Stimulated activated CD4-positive, alpha-beta T cell treated with anti-CD3 and anti-CD28 coated beads, Interleukin-15, amount 100 ng/mL, for 48 hours (primary cell): ENCODE measurements at regions not wholly inside any gene's neighbourhood (a gene's known extent, or its start where the extent isn't known, plus 50 kb on each side); places are given as distances from the start of the nearest gene placed in this dataset.
"Not testable (repeated sequence)": the region's sequence is repeated elsewhere in the genome, so short reads cannot be mapped to it uniquely, and the experiment has no call there.

Source experiments
- DNase-seq, 2 donors: peaks; one replicate each; pipeline ENCODE4 v3.0.0-alpha.2; 2020; ENCODE audit warnings: low read depth in 2 of 2

DNA sequence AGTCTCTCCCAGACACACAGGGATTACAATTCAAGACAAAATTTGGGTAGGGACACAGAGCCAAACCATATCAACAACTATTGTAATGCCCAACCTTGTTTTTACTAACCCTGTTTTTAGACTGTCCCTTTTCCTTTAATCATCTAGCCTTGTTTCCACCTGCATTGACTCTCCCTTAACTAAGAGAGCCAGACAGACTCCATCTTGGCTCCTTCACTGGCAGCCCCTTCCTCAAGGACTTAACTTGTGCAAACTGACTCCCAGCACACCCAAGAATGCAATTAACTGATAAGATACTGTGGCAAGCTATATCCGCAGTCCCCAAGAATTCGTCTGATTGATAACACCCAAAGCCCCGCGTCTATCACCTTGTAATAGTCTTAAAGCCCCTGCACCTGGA lies 151.8 kb upstream of the DGKB start:
- DNase-seq: not testable (repeated sequence)

DNA sequence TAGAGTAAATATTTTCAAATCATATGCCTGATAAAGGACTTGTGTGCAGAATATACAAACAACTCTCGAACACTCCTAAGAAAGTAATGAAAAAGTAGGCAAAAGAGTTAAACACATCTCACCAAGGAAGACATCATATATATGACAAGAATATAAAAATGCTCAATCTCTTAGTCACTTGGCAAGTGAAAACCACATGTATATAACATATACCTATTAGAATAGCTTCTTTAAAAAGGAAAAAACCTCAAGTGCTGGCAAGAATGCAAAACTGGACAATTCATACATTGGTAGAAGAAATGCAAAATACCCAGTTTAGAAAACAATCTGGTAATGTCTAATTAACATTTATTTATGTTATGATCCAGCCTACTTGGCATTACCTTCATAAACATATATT lies 146.6 kb upstream of the DGKB start:
- DNase-seq: no peak

DNA sequence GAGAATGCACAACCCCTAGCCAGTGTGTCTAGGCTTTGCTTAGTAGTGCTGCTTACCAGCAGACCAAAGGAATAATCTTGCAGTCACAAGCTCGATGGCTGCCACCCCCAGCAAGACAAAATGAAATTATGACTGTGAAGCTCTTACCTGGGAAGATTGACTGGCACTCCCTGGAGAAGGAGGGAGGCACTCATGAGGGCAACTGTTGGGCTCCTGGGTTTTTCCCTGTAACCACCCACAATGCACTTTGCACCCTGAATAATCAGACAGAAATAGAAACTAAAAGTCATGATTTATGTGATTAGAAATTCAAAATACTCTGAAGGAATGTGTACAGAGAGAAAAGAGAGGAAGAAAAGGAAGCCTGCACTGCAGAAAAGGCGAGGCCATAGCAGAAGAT lies 144.3 kb upstream of the DGKB start:
- no peak for DNase-seq

DNA sequence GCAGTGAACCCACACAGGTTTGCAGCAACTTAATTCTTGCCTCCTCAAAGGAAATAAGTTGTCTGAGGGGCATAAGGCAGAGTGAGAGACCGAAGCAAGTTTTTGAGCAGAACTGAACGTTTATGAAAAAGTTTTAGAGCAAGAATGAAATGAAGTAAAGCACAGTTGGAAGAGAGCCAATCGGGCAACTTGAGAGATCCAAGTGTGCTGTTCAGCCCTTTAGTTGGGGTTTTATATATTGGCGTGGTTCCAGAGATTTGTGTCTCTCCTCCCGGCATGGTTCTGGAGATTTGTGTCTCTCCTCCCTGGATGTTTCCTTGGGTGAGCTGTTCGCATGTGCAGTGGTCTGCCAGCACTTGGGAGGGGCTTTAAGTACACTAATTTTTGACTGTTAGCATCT lies 141.4 kb upstream of the DGKB start:
- DNase-seq: no peak

DNA sequence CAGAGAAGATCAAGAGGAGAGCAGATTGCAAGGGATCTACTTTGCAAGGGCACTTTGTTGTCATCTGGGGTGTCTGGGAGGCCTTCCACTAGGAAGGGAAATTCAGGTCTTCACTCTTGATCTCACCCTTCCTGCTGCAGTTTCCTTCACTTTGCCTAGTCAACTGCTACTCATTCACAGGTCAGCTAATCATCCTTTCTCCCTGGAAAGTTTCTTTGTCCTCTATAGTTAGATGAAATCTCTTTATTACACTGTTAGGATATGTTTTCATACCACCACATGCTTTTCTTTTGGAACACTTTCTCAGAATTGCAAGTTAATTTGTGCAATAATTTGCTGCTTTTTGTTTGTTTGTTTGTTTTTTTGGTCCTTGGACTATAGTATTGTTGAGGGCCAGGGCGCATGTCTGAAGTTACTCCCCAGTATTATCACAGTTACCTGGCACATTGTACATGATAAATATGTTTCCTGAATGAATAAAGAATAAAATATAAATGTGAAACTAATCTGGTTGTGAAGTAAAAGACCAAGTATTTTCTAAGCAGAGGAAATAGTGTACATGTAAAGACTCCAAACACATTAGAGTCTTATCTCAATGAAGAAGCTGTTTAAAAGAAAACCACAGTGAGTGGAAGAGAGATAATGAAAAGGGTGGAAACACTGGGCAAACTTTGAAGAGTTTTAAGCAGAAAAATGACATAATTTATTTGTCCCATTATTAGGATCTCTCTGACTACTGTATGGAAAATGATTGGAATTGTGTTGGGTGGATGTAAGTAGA lies 139.9 kb upstream of the DGKB start:
- no peak for DNase-seq

DNA sequence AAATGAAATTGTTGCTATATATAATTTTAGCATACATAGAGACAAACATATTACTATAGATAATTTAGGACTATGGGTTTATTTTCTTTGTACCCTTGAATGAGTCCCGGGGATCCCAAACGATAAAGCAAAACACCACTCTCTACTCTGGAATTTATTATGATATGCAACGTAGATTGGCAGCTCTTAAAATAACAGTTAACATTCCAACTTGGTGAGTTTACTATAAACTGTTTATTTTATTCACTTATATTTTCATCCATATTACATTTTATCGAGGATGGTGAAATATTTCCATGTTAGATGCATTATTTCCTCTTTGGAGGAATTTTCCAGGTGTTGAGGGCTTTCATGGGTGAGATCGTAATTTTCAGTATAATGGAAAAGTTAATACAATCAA lies 138.7 kb upstream of the DGKB start:
- DNase-seq: no peak

DNA sequence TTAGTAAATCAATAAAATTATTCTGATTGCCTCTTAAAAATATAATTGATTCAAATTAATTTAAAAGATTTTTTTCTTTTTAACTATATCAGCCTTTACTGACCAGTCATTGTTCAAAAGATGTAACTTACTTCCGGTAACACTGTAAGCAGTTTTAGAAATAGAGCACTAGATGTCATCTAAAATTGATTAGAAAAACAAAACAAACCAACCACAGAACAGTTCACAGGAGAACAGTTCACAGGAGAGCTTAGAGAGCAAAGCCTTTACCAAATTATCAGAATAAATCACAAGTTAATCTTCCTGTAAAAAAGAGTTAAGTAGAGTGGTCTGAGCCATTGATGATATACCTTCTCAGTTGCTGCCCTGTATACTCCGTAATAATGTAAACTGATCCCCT lies 133.3 kb upstream of the DGKB start:
- no peak for DNase-seq

DNA sequence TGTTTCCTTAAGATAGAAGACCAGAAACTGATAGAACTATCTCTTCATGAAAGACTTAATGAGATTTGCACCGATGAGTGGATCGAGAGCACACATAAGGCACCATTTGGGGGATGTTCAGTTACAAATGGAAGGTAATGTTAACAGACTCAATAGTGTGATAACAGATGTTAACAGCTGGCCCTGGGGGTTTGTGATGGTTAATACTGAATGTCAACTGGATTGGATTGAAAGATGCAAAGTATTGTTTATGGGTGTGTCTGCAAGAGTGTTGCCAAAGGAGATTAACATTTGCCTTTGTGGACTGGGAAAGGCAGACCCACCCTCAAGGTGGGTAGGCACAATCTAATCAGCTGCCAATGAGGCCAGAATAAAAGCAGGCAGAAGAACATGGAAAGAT lies 130.5 kb upstream of the DGKB start:
- DNase-seq: no peak

DNA sequence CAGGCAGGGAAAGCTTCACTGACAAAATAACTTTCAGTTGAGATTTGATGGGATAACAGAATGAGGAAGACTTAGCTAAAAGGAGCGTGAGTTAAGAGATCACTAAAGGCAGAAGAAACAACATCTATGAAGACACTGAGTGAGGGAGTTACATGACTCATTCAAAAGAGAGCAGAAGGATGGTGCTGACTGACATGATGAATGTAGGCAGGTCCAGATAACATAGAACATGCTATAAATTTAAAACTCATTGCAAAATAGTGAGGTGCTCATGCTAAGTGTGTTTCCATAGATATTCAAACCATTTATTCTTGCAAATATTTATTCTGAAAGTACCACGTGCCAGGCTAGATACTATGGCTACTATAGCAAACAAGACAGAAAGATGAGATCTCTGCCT lies 116.4 kb upstream of the DGKB start:
- no peak for DNase-seq

DNA sequence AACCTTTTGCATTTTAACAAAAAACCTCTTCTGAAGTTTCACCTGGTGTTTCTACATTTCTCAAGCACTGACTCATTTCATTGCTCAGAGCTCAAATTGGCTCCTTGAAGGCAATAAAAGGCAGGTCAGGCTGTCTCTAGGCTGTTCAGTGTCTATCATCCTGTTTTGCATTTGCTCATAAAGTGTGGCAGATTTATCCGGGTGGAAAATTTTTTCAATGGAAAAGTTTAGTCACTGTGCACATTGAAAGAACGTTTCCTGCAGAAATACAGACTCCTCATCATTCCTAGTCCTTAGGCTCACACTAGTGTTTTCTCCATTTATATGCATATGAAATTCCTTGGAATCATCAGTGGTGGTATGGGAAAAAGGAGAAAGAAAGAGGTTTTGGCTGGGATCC lies 114.2 kb upstream of the DGKB start:
- DNase-seq: no peak

DNA sequence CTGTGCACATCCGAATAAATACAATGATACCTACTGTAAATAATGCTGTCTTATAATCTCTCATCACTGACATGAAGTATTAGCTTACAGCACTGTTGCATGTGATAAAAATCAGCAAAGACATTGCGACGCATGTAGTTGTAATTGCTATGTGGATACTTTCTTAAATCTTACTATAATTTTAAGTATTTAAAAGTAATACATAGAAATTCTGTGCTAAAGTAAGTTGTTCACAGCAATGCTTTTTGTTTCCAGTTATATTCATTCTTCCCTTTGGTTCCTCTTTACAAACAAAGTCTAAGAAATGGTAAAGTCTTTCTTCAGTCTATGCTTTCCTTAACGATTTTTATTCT lies 113.7 kb upstream of the DGKB start:
- no peak for DNase-seq

DNA sequence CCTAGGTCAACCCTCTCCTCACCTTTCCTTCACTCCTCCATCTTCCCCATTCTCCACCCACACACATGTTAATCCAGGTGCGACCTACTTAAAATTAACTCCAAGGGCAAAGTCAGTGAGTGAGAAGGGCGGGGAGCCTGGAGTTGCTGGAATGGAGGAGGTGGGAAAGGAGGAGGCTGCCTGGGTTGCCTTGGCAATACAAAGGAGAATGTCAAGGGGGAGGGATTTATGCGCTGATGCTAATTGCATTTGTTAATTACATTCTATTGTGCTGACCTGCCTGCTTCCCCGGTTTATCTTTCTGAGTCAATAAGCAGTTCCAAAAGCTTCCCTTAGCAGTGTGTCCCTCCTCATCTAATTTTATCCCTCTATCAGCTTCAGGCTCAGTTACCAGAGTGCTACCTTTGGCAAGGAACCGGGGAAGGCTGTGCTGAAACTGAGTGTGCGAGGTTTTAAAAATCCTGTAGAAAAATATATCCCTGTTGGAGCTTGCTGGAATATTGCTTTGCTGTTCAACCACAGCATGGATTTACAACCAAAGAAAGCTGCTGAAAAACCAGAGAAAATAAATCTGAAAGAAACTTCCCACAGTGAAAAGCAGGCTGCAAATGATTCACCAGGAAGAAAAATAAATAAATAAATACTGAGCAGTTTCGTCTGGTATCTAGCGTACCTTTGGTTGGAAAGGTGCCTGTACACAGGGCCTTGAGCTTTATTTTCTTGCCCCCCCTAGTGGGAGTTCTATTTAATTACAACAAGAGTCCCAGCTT lies 113.2 kb upstream of the DGKB start:
- DNase-seq: peak in 1 of 2 donors; percentile 0

DNA sequence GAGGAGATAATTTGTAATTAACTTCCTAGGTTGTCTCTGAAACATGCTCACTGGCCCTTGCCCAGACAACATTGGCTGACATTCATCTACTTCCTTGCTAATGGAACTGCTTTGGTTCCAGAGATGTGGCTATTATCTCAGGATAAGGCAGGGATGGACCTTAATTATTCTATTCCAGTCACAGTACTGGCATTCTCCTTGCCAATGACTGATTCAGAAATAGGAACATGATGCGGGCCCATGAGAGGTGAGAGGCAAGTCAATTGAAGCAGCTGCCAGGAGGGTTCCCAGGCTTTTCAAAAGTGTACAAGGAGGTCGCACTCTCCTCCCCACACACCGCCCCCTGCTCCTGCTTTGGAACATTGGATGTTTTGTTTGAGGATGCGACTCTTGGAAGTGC lies 109.6 kb upstream of the DGKB start:
- DNase-seq: no peak

DNA sequence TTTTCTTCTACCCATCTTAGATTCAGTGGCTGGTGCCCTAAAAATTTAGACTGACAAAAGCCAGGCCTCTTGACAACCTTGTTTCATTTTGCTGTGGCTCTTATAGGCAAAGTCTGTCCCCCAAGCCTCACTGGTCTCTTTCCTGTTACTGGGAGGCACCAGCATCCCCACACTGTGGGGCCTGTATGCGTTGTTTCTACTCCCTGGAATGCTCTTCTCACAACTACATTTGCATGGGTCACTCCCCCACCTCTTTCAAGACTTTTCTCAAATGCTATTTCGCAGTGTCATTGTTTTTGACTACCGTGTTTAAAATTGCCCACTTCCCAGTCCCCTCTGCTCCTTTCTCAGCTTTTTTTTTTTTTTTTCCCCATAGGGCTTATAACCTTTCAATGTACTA lies 108.7 kb upstream of the DGKB start:
- DNase-seq: no peak

DNA sequence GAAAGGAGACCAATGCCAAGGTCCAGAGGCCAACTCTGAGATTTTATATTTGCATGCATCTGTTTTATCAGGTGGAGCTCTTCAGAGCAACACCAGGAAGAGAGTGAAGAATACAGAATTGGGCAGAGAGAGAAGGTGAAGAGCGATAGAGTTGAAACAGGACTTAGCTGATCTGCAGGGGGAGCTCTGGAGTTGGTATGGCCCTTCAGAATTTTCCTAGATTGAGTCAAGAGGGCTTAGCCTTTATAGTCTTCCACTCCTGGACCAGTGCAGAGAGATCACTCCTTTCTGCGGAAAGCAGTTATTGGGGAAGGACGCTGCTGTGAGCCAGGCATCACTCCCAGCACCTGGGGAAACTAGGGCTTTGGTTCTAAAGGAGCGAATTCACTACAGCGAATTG lies 105.0 kb upstream of the DGKB start:
- DNase-seq: no peak

DNA sequence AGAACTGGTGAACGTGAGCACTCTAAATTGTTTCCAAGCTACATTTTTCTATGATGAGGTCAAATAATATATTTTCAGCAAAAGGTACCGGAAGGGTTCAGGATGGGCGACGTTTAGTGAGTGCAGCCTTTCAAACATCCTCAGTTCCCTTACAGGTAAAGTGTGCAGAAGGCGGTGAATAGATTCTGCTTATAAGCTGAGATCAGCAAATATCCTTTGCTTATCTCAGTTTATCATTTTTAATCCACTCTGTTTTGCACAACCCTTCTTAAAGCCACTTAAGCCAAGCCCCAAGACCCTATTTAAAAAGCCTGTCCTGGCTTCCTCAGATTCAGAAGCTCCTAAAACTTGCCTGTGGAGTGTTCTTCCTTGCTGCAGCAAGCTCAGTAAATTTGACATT lies 103.1 kb upstream of the DGKB start:
- no peak for DNase-seq

DNA sequence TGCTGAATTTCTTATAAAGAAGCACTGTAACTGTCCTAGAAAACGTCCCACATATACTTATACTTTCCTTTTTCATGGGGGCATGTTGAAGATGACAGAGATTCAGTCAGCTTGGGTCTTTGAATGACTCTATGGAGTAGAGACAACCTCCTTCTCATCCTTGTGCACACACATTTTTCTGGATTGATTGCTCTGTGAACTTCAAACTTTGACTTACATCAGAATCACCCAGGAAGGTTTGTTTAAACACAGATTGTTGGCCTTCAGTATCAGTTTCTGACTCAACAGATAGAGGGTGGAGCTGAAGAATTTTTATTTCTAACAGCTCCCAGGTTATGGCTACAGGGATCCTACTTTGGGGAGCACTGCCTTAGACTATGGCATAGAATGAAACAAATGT lies 97.6 kb upstream of the DGKB start:
- DNase-seq: no peak

DNA sequence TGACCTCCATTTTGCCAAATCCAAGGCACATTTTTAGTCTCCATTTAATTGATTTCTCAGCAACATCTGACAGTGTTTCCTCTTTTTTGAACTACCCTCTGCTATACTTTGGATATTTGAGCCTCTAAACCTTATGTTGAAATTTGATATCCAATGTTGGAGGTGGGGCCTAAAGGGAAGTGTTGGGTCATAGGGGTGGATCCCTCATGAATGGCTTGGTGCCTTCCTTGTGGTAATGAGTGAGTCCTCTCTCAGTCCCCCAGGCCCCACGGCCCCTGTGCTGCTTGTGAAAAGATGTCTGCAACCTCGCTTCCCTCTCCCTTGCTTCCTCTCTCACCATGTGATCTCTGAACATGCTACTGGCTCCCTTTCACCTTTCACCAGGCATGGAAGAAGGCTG lies 96.8 kb upstream of the DGKB start:
- no peak for DNase-seq

DNA sequence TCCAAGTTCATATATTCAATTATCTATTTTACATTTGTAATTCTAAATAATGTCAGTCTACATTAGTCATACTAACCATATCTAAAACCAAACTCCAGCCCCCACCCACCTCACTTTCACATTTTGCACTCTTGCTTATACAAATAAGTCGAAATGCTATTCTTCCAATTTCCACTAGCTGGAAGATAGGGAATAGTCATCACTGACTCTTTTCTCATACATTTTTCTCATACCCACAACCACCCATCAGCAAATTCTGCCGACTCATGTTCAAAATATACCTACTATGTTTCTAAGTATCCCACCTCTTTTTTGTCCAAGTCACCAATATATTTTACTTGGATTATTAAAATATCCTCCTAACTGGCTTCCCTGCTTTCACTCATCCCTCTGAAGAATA lies 93.2 kb upstream of the DGKB start:
- no peak for DNase-seq

DNA sequence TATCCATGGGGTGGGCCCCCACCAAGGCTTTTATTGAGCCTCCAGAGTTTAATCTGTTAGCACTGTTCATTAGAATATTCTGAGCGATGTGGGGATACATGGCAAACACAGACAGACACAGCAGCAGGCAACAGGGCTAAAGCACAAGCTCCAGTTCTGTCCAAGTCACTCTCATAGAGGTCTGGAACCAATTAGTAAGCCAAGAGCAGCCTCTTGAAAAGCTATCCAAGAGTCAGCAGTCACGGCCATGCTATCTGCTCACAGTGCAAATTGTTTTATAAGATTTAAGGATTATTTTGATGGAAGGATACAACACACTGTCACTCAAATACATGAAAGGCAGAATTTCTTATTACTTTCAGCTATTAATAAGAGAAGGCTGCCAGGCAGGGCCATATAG lies 86.4 kb upstream of the DGKB start:
- DNase-seq: no peak

DNA sequence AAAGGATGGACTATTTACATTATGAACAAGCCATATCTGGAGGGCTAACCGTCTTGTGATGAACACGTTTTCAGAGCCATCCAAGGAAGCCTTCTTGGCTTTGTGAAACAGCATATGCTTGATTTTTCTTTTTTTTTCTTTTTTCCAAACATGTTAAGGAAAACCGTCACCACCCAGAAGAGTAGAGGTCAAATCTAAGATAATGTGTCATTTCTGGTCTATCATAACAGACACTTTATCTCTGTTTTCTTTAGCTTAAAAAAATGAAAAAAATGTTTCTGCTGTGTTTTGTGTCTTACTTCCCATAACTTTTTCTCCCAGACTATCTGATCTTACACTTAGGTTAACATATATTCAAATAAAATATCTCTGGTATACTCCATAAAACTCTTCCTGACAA lies 76.1 kb upstream of the DGKB start:
- no peak for DNase-seq

DNA sequence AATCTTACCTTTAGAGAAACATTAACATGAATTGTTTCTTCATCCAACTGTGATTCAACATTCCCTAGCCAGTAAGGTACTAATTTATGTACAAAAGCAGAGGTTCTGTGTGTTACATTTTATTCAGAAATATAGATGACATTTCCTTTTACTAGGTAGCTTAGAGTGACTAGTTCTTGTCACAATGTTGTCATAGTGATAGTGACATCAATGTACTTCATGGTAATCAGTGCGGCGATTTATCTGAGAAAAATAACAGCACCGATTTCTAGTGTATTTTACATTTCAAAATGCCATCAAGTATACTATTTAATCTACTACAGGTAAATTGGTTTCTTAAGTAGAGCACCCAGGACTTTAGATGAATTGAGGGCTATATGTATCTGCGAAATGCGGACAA lies 72.1 kb upstream of the DGKB start:
- DNase-seq: no peak

DNA sequence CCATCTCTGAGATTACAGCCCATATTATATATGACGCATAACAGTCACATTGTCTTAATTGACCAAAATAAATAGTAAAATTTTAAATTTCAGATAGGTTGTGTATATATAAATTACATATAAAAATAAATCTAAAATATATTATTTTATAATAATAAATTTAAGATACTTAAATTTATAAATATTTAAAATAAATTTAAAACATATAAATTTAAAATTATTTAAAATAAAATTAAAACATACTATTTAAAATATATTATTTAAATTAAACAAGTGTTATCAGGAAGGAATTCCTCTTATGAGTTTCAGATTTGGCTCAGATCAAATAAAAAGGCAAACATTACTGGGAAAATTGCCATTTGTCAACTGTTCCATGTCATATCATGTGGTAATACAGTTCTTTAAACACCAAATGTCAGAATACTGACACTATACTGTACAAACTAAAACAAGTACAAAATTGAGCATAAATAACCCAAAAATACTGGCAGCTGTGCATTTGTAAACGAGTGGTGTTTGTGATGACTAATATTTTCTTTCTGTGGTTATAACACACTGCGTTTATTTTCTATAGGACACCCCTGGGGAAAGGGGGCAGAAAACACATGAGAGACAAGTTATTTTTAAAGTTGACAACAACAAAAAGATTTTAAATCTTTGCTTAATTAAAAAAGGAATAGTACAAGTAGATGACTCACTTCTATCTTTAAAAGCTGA lies 71.3 kb upstream of the DGKB start:
- no peak for DNase-seq
